ENCODE measurements at regions not wholly inside any gene's neighbourhood (a gene's known extent, or its start where the extent isn't known, plus 50 kb on each side); places are given as distances from the start of the nearest gene placed in this dataset.

DNA sequence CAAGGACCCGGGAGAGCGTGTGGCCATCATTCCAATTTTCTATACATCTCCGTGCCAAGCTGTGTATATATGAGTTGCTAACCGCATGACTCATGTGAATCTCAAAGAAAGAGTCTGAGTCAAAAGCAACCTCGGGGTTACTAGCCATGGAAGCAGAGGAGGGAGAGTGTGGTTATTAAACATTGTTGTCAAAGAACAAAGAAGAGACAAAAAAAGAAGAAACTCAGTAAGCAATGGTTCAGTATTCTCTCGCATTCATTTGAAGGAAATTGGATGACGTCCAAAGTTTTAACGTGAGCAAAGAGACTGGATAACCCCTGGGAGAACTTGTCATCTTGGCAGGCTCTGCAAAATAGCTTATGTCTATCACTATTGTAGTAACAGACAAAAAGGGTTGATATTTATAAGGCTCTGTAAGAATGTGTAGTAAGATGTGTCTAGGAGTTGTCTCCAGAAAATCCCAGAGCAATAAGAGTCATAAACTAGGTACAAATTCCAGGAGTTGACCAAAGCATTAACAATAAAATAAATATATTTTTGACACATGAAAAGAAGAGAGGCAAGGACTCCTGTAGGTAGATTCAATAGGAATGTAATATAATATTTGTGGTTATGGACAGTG lies 52.8 kb upstream of the GRM7 start:
- DNase-seq (ENCODE audit: low read depth in 1 of 2, low spot score in 1 of 2) = no peak

DNA sequence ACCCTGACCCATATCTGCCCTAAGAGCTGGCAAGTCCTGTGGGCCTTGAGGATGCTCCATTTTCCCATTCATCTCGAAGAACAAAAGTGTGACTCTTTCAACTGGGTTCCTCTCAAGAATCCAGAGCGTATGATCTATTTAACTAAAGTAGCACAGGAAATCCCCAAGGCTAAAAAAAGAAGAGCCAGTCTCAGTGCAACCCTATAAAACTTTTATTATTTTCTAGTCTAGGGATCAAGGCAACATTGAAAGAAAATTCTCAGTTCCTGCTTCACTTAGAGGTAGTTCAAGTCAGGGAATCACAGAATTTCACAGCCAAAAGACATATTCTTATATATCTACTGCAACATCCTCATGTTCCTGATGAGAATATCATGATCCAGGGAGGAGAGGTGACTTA lies 51.6 kb upstream of the GRM7 start:
- no peak for DNase-seq (ENCODE audit: low read depth in 1 of 2, low spot score in 1 of 2)

All from activated T-helper 1 cell treated with anti-CD3 and anti-CD28 coated beads, Interleukin-2, amount 50 U/mL, for 16 hours (primary cell).